ENCODE measurements at regions not wholly inside any gene's neighbourhood (a gene's known extent, or its start where the extent isn't known, plus 50 kb on each side); places are given as distances from the start of the nearest gene placed in this dataset.

GRCh38 chr7:67817481-67817880, 820.8 kb downstream of the TYW1 start:
- TF ChIP-seq ZFX (IDR thresholded peaks at IDR 0.05) (no peak), CTCF (conservative IDR thresholded peaks at IDR 0.05) (no peak)
- H3K27ac ChIP-seq = no peak overlapping the region

- no peak for TF ChIP-seq CTCF (conservative IDR thresholded peaks at IDR 0.05)
- no peak for TF ChIP-seq ZFX (IDR thresholded peaks at IDR 0.05)
- H3K27ac ChIP-seq = no peak overlapping the region
These were observed 824.5 kb downstream of the TYW1 start for GRCh38 chr7:67821116-67821515.

GRCh38 chr7:67823345-67823744, 826.7 kb downstream of the TYW1 start:
- no peak overlapping the region for H3K27ac ChIP-seq
- no peak for TF ChIP-seq ZFX (IDR thresholded peaks at IDR 0.05)
- TF ChIP-seq CTCF (conservative IDR thresholded peaks at IDR 0.05) = no peak

GRCh38 chr7:67825356-67825755, 828.7 kb downstream of the TYW1 start:
- TF ChIP-seq CTCF (conservative IDR thresholded peaks at IDR 0.05) (no peak), ZFX (IDR thresholded peaks at IDR 0.05) (no peak)
- no peak overlapping the region for H3K27ac ChIP-seq

- TF ChIP-seq CTCF (conservative IDR thresholded peaks at IDR 0.05) (no peak), ZFX (IDR thresholded peaks at IDR 0.05) (no peak)
- no peak overlapping the region for H3K27ac ChIP-seq
These were observed 845.3 kb downstream of the TYW1 start for GRCh38 chr7:67841896-67842295.

GRCh38 chr7:67842571-67842970, 845.9 kb downstream of the TYW1 start:
- no peak overlapping the region for H3K27ac ChIP-seq
- no peak for TF ChIP-seq ZFX (IDR thresholded peaks at IDR 0.05)
- no peak for TF ChIP-seq CTCF (conservative IDR thresholded peaks at IDR 0.05)

GRCh38 chr7:67843001-67843565, 846.5 kb downstream of the TYW1 start:
- H3K27ac ChIP-seq = no peak overlapping the region
- TF ChIP-seq CTCF (conservative IDR thresholded peaks at IDR 0.05) (no peak), ZFX (IDR thresholded peaks at IDR 0.05) (no peak)

Measured in C4-2B (cell line).